DOHH2 (cell line): ENCODE measurements at regions not wholly inside any gene's neighbourhood (a gene's known extent, or its start where the extent isn't known, plus 50 kb on each side); places are given as distances from the start of the nearest gene placed in this dataset.
"Not testable (repeated sequence)": the region's sequence is repeated elsewhere in the genome, so short reads cannot be mapped to it uniquely, and the experiment has no call there.

Experiments
- CTCF ChIP-seq: fragments of 200-600 bp; sonication (generic); IDR thresholded peaks from one replicate; pipeline ENCODE4 v1.5.1; 2014; ENCODE audit warnings: antibody characterized with exemption, mild to moderate bottlenecking, low read depth, low read length; ENCODE audit not compliant: poor library complexity, severe bottlenecking
- EZH2phosphoT487 ChIP-seq: fragments of 200-600 bp; sonication (generic); IDR thresholded peaks from 2 replicates; pipeline ENCODE4 v1.6.1; 2017; ENCODE audit warnings: borderline replicate concordance, mild to moderate bottlenecking, antibody characterized with exemption, low read length, moderate library complexity, mixed read lengths

GRCh38 chr1:143702739-143703138, 269.0 kb downstream of the FAM72C start:
- TF ChIP-seq CTCF, EZH2phosphoT487: not testable (repeated sequence)
